HG02588 (cell line): ENCODE measurements at regions not wholly inside any gene's neighbourhood (a gene's known extent, or its start where the extent isn't known, plus 50 kb on each side); places are given as distances from the start of the nearest gene placed in this dataset.

Source experiments
- ATAC-seq: cut with Tn5 transposase; IDR thresholded peaks from one replicate; pipeline ENCODE4 v1.9.1; 2021; ENCODE audit warnings: mild to moderate bottlenecking, moderate library complexity; ENCODE audit not compliant: unreplicated experiment

DNA sequence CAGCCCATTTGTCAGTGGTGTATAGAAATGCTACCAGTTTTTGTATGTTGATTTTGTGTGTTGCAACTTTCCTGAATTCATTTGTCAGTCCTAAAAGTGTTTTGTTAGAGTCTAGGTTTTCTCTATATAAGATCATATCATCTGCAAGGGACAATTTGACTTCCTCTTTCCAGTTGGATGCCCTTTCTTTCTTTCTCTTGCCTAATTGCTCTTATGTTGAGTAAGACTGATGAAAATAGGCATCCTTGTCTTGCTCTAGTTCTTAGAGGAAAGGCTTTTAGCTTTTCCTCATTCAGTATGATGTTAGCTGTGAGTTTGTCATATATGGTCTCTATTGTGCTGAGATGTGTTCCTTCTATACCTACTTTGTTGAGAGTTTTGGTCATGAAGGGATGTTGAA lies 161.7 kb upstream of the TPK1 start:
- no peak for ATAC-seq

DNA sequence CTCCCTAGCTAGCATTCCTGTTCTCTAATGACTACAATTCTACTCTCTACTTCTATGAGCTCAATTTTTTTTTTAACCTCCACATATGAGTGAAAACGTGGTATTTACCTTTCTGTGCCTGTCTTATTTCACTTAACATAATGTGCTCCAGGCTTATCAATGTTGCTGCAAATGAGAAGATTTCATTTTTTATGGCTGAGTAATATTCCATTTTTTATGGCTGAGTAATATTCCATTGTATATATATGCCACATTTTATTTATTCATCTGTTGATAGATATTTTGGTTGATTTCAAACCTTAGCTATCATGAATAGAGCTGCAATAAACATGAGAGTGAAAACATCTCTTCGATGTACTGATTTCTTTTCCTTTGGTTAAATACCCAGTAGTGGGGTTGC lies 159.6 kb upstream of the TPK1 start:
- ATAC-seq, result no peak

DNA sequence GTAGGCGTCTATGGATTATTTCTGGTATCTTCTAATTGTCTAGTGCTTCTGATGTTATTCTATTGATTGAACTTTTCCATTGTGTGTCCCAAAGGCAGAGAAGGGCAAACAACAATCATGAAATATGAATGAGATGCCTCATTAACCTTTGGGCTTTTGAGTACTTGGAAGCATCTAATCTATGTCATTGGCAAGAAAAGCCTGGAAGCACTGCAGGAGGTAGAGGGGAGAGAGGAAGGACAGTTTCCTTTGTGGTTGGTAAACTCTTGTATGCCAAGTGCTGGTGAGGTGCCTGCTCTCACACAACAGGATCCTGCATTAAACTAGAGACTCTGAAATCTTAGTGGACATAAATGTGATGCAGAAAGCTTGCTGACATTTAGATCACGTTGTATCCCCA lies 155.2 kb upstream of the TPK1 start:
- no peak for ATAC-seq

DNA sequence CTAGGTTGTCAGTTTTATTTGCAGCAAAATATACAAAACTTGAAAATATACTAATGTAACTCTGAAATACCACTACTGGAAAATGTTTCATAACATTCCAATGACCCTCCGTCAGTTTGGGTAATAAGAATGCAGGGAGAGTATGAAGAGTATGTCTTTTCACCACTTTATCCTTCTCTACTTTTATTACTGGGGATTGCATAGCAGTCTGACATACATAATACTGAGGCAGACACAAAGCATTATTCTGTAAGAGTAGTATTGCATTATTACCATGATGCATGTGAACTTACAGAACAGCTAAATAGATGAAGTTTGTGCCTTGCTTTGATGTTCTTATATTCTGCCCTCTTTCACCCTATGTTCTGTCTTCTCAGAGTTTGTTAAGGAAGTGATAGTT lies 151.8 kb upstream of the TPK1 start:
- ATAC-seq, result no peak

DNA sequence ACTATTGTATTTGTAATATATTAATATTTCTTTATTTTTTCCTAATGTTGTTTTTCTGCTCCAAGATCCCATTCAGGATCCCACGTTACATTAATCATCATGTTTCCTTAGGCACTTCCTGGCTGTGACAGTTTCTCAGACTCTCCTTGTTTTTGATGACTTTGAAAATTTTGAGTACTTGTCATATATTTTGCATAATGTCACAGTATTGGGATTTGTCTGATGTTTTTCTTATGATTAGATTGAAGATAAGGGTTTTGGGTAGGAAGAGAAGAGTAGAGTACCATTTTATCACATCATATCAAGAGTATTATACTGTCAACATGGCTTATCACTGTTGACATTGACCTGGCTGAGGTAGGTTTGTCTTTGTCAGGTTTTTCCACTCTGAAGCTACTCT lies 146.3 kb upstream of the TPK1 start:
- ATAC-seq, result no peak

DNA sequence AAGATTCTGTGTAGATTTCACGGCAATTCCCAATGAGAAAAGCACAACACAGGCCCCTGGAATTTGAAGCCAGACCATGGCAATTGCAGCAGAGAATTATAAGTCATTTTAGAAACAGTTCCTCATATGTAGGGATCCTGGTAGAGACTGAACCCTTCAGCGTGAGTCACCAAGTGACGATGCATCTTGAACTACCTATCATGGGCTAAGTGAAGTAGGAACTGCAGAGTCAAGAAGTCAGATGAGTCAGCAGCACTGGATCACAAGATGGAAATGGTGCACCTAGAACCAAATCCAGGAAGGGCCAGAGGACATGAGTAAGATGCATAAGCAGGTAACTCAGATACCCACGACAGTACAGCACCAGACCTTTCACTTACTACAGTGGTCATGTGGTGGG lies 140.0 kb upstream of the TPK1 start:
- ATAC-seq, result no peak

DNA sequence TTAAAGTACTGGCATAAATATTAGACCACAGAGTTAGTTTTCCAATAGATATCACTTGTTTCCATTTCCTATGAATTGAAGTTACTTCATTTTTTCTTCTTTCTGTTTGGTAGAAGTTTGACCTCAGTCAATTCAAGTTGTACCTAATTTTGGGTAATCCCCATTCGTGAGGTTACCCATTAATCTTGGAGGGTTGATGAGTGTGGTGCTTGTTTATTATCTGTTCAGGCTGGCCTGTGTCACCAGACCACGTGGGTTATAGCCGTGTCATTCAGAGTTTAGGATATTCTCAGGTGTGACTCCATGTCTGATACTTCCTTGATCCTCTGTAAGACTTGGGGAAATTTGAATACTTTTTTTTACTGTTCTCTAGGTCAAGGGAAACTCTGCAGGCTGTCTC lies 133.9 kb upstream of the TPK1 start:
- no peak for ATAC-seq

DNA sequence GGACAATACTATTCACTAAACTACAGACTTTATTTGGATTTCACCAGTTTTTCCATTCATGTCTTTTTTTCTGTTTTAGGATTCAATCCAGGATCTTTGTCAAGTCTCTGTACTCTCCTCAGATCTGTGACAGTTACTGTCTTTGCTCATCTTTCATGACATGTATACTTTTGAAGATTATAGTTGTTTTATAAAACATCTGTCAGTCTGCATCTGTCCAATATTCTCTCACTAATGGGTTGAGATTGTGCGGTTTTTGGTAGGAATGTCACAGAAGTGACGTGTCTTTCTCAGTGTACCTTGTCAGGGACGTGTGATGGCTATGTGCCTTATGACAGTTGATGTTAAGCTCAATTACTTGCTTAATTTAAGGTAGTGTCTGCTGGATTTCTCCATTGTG lies 124.9 kb upstream of the TPK1 start:
- no peak for ATAC-seq

DNA sequence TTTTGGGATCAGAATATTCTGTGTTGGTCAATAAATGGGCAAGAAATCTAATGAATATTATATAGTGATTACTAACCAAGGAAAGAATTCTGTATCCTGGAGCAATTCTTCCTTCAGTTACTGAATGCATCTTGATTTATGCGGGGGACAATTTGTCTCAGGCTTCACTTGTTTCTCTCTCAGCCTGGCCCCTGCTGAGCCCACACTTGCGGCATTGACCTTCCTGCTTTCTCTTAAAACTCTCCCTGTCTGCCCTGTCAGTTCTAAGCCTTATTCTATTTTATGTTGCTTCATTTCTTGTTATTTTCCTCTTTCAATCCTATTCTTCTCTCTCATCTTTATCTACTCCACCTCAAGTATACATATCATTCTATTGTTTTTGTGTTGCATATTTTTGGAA lies 122.1 kb upstream of the TPK1 start:
- no peak for ATAC-seq

DNA sequence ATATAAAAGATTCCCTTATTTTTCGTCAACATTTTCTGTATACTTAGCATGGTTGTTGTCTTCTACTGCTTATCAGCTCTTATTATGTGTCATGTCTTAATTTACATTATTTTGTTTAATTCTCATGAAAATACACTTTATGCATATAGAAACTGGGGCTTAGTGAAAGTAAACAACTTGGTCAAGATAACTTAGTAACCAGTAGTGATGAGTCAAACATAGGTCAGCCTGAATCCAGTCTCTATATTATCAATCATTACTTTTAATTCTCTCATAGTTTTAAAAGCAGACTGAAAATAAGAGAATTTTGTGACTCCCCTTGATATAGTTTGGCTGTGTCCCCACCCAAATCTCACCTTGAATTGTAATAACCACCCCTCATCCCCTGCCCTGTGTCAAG lies 119.6 kb upstream of the TPK1 start:
- ATAC-seq, result no peak

DNA sequence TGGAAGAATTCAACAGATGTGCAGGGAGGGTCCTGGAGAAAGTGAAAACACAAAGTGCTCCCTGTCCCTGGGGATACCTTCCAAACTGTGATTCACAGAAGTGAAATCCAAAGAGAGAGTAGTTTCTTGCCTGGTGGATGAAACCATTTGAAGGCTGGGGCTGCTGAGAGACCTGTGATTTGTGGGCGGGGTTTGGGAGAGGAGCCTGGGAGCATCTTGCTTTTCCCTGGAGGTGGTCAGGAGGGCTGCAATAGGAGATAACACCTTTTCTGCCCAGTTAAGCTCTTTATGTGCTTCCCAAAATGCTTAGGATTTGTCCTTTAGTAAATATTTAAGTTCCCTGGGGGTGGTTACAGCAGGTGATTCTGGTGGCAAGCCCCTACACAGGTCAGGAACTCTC lies 105.3 kb upstream of the TPK1 start:
- ATAC-seq, result no peak

DNA sequence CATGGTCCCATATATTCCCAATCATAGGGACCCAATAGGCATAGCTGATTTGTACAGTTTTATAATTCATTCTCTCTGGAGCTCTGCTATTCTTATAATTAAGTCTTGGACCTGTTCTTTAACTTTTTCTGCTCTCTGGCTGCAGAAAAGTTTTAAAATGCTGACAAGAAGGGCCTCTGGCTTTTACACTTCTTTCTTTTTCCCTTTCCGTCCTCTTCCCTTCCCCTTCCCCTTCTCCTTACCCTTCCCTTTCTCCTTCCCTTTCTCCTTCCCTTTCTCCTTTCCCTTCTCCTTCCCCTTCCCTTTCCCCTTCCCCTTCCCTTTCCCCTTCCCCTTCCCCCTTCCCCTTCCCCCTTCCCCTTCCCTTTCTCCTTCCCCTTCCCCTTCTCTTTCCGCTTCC lies 101.3 kb upstream of the TPK1 start:
- ATAC-seq, result no peak

DNA sequence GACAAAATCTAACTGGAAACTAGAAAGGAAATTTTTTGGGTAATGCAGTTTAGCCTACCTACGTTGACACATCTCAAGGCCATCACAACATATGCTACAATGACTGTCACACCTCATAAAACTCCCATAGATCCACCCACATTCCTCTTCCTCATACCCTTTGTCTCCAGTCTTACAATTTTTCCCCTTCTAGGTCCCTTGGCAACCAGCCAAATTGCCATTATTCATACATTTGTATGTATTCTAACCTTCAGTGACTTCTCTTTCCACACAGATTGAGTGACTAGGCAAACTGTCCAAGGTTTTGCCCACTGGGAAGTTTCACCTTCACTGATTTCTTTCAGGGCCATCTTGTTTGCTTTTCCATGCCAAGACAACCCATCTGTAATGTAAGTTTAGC lies 100.5 kb upstream of the TPK1 start:
- ATAC-seq, result no peak

DNA sequence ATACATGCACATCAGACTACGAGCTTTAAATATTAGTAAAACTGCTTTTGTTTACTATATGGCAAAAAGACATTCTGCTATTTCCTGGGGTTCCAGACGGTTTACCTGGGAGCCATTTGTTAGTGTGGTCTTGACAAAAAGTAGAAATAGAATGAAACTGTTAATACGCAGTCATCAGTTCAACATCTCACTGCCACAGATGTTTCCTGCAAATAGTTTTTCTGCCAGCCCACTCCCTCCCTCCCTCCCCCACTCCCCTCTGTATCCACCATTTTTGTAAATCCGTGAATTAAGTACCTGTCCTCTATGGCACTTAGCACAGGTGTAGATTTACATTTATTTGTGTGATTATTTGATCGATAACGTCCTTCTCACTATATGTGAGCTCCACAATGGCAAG lies 74.6 kb upstream of the TPK1 start:
- no peak for ATAC-seq

DNA sequence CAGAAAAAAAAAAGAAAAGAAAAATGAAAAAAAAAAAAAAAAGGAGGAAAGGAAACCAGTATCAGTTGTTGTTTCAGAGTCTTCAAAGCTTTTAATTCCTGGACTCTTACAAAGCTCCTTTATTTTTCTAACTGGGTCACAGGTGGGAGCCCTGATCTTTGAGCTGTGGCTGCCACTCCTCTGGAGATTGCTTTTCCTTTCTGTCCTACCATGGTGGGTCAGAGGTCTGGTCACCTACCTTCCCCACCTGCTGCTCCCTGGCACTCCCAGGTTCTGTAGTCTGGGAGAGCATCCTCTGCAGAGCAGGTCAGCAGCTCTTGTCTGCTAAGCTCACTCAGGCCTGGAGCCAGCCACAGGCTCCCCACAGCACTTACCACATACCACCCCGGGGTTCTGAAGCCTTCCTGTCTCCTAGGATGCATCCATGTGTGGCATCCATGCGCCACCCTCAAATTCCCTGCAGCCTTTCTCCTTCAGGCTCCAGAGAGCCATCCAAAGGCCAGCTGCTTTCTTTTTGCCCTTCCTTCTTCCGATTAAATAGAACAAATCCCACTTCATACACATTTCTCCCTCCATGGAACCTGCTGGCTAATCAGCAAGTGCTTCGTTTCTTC lies 73.2 kb upstream of the TPK1 start:
- ATAC-seq, result no peak

DNA sequence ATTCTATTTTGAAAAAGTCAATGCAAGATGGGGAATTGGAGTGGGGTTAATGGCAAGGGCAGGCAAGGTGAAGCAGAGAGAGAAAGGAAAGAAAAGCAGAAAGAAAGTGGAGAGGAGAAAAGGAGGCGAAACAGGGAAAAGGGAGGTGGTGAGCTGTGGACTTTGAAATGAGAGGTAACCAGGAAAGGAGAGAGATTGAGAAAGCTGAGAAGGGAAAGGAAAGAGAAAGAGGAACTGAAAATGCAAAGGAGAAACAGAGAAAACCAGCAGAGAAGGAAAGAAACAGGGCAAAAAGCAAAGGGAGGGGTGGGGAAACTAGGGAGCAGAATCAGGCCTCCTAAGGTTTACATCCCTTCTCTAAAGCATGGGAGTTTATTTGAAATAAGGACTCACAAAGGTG lies 72.5 kb upstream of the TPK1 start:
- no peak for ATAC-seq

DNA sequence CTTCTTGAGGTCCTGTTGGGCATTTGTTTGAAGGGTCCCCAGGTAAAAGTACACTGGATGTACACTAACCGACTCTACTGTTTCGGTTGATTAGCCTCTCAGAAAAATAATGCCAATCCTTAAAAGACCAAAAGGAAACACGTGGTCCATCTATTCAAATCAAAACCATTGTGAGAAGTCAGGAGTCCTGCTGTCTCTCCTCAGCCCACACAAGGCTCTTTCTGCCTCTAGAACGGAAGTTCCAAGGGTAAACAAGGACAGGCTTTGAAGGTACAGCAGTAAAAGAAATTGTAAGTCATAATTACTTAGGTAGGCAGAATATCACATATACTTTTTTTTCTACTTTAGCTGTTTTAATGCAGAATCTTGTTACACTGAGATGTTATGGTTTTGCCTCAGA lies 71.7 kb upstream of the TPK1 start:
- ATAC-seq, result peak; percentile 74

DNA sequence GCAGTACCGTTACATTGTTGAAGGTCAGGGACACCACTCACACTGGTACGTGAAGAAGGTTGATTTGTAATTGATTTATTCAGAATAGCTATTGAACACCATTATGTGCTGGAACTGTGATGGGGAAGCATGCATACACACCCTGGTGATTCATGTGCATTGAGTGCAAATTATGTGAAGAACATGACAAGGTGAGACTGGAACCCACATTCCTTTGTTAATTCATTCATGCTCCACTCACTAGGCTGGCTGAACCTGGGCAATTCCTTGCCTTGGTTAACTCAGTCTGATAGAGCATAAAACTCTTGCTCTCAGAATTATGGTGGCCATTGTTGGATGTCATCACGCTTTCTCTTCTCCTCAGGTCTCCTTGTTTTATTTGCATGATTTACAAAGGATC lies 67.3 kb upstream of the TPK1 start:
- ATAC-seq, result no peak

DNA sequence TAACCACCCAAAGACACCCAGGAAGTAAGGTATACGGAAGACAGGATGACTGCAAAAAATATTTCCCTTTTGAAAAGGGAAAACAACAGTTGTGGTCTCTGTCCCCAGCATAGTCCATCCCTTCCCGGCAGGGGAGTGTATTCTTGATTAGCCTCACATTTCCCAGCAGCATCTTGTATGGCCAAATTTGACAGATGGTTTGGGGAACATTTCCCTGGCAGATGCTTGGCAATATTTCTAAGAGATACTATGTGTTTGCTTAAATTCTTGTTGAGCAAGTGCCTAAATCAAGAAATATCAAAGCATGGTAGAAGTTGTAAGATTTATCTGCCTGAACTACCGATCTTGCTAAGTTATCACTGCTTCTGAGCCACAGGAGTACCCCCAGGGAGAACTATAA lies 56.9 kb upstream of the TPK1 start:
- ATAC-seq, result no peak
